Endothelial cell (in vitro differentiated cells): ENCODE measurements at regions not wholly inside any gene's neighbourhood (a gene's known extent, or its start where the extent isn't known, plus 50 kb on each side); places are given as distances from the start of the nearest gene placed in this dataset.

Source experiments
- DNase-seq: peaks from one replicate; pipeline ENCODE4 v3.0.0; 2021; ENCODE audit warnings: low spot score
- H3K27ac Mint-ChIP-seq: one replicate; pipeline ENCODE4 v1.8.0; 2021; ENCODE audit warnings: mixed read lengths, inconsistent platforms; ENCODE audit not compliant: unreplicated experiment
- H3K27me3 Mint-ChIP-seq: one replicate; pipeline ENCODE4 v1.8.0; 2021; ENCODE audit warnings: mild to moderate bottlenecking, moderate library complexity, mixed read lengths, inconsistent platforms; ENCODE audit not compliant: unreplicated experiment
- H3K36me3 Mint-ChIP-seq: one replicate; pipeline ENCODE4 v1.8.0; 2021; ENCODE audit warnings: mild to moderate bottlenecking, low read depth, mixed read lengths, inconsistent platforms; ENCODE audit not compliant: unreplicated experiment
- H3K4me1 Mint-ChIP-seq: one replicate; pipeline ENCODE4 v1.8.0; 2021; ENCODE audit warnings: mild to moderate bottlenecking, mixed read lengths, inconsistent platforms; ENCODE audit not compliant: unreplicated experiment
- H3K4me3 Mint-ChIP-seq: one replicate; pipeline ENCODE4 v1.8.0; 2021; ENCODE audit warnings: mild to moderate bottlenecking, mixed read lengths, inconsistent platforms; ENCODE audit not compliant: unreplicated experiment
- H3K9me3 Mint-ChIP-seq: one replicate; pipeline ENCODE4 v1.8.0; 2021; ENCODE audit warnings: mixed read lengths, inconsistent platforms; ENCODE audit not compliant: unreplicated experiment
- TF ChIP-seq, protein P1 (sequence below): fragments of 200-600 bp; sonication (generic); IDR thresholded peaks from one replicate; pipeline ENCODE4 v1.5.0; 2021; ENCODE audit warnings: antibody characterized with exemption; ENCODE audit not compliant: unreplicated experiment

DNA sequence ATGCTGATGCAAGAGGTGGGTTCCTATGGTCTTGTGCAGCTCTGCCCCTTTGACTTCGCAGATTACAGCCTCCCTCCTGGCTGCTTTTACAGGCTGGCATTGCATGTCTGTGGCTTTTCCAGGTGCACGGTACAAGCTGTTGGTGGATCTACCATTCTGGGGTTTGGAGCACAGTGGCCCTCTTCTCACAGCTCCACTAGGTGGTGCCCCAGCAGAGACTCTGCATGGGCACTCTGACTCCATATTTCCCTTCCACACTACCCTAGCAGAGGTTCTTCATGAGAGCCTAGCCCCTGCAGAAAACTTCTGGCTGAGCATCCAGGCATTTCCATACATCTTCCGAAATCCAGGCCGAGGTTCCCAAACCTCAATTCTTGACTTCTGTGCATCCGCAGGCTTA lies 989.0 kb downstream of the PLA2G4A start:
- no peaks in the 10 kb centered on the region for H3K36me3 Mint-ChIP-seq
- no peak overlapping the region for H3K4me3 Mint-ChIP-seq
- H3K9me3 Mint-ChIP-seq: no peaks in the 10 kb centered on the region

DNA sequence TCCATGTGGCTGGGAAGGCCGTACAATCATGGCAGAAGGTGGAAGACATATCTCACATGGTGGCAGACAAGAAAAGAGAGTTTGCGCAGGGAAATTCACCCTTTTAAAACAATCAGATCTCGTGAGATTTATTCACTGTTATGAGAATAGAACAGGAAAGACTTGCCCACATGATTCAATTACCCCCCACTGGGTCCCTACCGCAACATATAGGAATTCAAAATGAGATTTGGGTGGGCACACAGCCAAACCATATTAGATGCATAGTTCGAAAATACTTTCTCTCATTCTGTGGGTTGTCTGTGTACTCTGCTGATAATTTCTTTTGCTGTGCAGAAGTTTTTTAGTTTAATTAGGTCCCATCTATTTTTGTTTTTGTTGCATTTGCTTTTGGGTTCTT lies 990.3 kb downstream of the PLA2G4A start:
- no peaks in the 10 kb centered on the region for H3K27me3 Mint-ChIP-seq
- H3K9me3 Mint-ChIP-seq: no peaks in the 10 kb centered on the region
- DNase-seq: no peak
- H3K4me3 Mint-ChIP-seq: no peak overlapping the region
- no peaks in the 10 kb centered on the region for H3K4me1 Mint-ChIP-seq
- TF ChIP-seq, protein P1, sequence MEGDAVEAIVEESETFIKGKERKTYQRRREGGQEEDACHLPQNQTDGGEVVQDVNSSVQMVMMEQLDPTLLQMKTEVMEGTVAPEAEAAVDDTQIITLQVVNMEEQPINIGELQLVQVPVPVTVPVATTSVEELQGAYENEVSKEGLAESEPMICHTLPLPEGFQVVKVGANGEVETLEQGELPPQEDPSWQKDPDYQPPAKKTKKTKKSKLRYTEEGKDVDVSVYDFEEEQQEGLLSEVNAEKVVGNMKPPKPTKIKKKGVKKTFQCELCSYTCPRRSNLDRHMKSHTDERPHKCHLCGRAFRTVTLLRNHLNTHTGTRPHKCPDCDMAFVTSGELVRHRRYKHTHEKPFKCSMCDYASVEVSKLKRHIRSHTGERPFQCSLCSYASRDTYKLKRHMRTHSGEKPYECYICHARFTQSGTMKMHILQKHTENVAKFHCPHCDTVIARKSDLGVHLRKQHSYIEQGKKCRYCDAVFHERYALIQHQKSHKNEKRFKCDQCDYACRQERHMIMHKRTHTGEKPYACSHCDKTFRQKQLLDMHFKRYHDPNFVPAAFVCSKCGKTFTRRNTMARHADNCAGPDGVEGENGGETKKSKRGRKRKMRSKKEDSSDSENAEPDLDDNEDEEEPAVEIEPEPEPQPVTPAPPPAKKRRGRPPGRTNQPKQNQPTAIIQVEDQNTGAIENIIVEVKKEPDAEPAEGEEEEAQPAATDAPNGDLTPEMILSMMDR: no peak
- H3K27ac Mint-ChIP-seq: no peak overlapping the region
- no peaks in the 10 kb centered on the region for H3K36me3 Mint-ChIP-seq

More for the DNA sequence above, 989.0 kb downstream of the PLA2G4A start:
- Mint-ChIP-seq H3K27me3 (no peaks in the 10 kb centered on the region), H3K4me1 (no peaks in the 10 kb centered on the region), H3K27ac (no peak overlapping the region)
- TF ChIP-seq, protein P1: no peak
- no peak for DNase-seq

DNA sequence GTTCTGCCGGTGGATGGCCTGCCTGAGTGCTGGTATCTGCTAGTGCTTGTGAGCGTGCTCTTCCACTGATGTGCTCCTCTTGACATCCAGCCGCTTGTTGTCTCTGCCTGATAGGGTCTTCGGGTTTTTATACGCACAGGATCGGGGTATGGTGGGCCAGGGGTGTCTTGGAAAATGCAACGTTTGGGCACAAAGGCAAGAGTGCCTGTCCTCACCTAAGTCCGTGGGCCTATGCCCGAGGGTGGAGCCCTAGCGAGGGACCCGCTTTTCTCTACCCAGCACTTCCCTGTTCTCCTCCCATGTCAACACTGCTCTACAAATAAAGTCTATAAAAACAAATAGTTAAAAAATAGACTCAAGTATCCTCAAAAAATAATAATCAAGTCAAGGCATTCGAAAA lies 1007.8 kb downstream of the PLA2G4A start:
- H3K9me3 Mint-ChIP-seq: no peaks in the 10 kb centered on the region
- no peak for DNase-seq
- no peak overlapping the region for H3K27ac Mint-ChIP-seq
- H3K36me3 Mint-ChIP-seq: no peaks in the 10 kb centered on the region
- no peak overlapping the region for H3K4me3 Mint-ChIP-seq
- TF ChIP-seq, protein P1: no peak
- H3K27me3 Mint-ChIP-seq: no peaks in the 10 kb centered on the region
- H3K4me1 Mint-ChIP-seq: peaks cover 3% of the 10 kb centered on the region

DNA sequence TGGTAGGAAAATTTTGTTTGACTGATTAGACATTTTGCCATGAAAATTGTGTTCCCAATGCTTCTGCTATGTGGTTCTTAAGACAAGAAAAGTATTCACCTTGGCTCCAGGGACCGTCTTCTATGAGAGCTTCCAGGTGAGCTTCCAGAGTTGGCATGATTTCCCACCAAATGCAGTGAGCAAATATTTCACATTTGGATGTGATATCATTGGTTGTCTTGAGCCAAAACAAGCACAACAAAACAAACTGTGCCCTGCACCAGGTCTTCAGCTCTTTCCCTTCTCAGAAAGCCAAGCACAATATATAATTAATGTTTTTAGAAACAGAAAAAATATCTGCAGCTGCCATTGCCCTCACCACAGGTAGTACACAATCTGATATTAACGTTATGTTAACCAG lies 1009.0 kb downstream of the PLA2G4A start:
- Mint-ChIP-seq H3K4me3 (no peak overlapping the region), H3K27me3 (no peaks in the 10 kb centered on the region)

More for the DNA sequence above, 1009.0 kb downstream of the PLA2G4A start:
- no peak for DNase-seq
- Mint-ChIP-seq H3K4me1 (peaks cover 3% of the 10 kb centered on the region), H3K27ac (no peak overlapping the region), H3K9me3 (no peaks in the 10 kb centered on the region), H3K36me3 (no peaks in the 10 kb centered on the region)
- TF ChIP-seq, protein P1: no peak
